Neuronal stem cell (in vitro differentiated cells): ENCODE measurements at regions not wholly inside any gene's neighbourhood (a gene's known extent, or its start where the extent isn't known, plus 50 kb on each side); places are given as distances from the start of the nearest gene placed in this dataset.
A peak's percentile ranks its signal among the peaks of the same experiment; 100 is the strongest.

Experiments used
- DNase-seq: peaks from one replicate; pipeline ENCODE4 v3.0.0-alpha.2; 2013; ENCODE audit warnings: low spot score
- H2AFZ ChIP-seq: one replicate; pipeline ENCODE4 v1.6.1; 2013; ENCODE audit warnings: mild to moderate bottlenecking, low read length, inconsistent platforms
- H2AK5ac ChIP-seq: 2 replicates; pipeline ENCODE4 v1.6.1; 2013; ENCODE audit warnings: low read depth, mild to moderate bottlenecking, inconsistent platforms, low read length, moderate library complexity, mixed read lengths
- H2BK120ac ChIP-seq: 2 replicates; pipeline ENCODE4 v1.6.1; 2013; ENCODE audit warnings: low read depth, mild to moderate bottlenecking, inconsistent platforms, low read length, moderate library complexity, mixed read lengths
- H2BK12ac ChIP-seq: one replicate; pipeline ENCODE4 v1.6.1; 2013; ENCODE audit warnings: low read length, inconsistent platforms
- H2BK15ac ChIP-seq: 2 replicates; pipeline ENCODE4 v1.6.1; 2013; ENCODE audit warnings: mild to moderate bottlenecking, low read length, inconsistent platforms, mixed read lengths
- H2BK5ac ChIP-seq: one replicate; pipeline ENCODE4 v1.6.1; 2013; ENCODE audit warnings: inconsistent platforms, mild to moderate bottlenecking, low read length, moderate library complexity
- H3K14ac ChIP-seq: one replicate; pipeline ENCODE4 v1.6.1; 2013; ENCODE audit warnings: low read length, inconsistent platforms
- H3K18ac ChIP-seq: 2 replicates; pipeline ENCODE4 v1.6.1; 2013; ENCODE audit warnings: low read length, inconsistent platforms
- H3K23ac ChIP-seq: 2 replicates; pipeline ENCODE4 v1.6.1; 2013; ENCODE audit warnings: low read depth, mild to moderate bottlenecking, mixed read lengths, low read length, inconsistent platforms; ENCODE audit not compliant: poor library complexity
- H3K27ac ChIP-seq: replicated peaks from 3 replicates; pipeline ENCODE4 v1.5.1; 2013; ENCODE audit warnings: low read length, inconsistent platforms
- H3K27me3 ChIP-seq, 3 experiments: 2 replicates each; pipeline ENCODE4 v1.6.1; 2013; ENCODE audit warnings: low read length in 3 of 3, mild to moderate bottlenecking in 2 of 3, inconsistent platforms in 1 of 3, low read depth in 1 of 3, mixed read lengths in 1 of 3, moderate library complexity in 1 of 3; ENCODE audit not compliant: control insufficient read depth in 3 of 3, insufficient read depth in 3 of 3
- H3K36me3 ChIP-seq, 2 donors: replicated peaks in 1 of 2; 2 replicates each; pipeline ENCODE4 v1.6.1; 2013; ENCODE audit warnings: low read length in 2 of 2; ENCODE audit not compliant: control insufficient read depth in 2 of 2, insufficient read depth in 2 of 2
- H3K4ac ChIP-seq: 2 replicates; pipeline ENCODE4 v1.6.1; 2013; ENCODE audit warnings: inconsistent platforms, mild to moderate bottlenecking, low read length, moderate library complexity
- H3K4me1 ChIP-seq, 2 donors: 1 replicate in 1 of 2; 2 replicates in 1 of 2; pipeline ENCODE4 v1.6.1; 2013; ENCODE audit warnings: low read length in 2 of 2, low read depth in 1 of 2; ENCODE audit not compliant: control insufficient read depth in 2 of 2, insufficient read depth in 1 of 2
- H3K4me2 ChIP-seq: one replicate; pipeline ENCODE4 v1.6.1; 2013; ENCODE audit warnings: mild to moderate bottlenecking, low read length, inconsistent platforms; ENCODE audit not compliant: insufficient read depth, poor library complexity, severe bottlenecking
- H3K4me3 ChIP-seq, 2 donors: 2 replicates each; pipeline ENCODE4 v1.5.1; 2013; ENCODE audit warnings: low read length in 2 of 2, mild to moderate bottlenecking in 2 of 2, inconsistent platforms in 1 of 2, moderate library complexity in 1 of 2
- H3K79me1 ChIP-seq: one replicate; pipeline ENCODE4 v1.6.1; 2013; ENCODE audit warnings: low read depth, mild to moderate bottlenecking, inconsistent platforms, low read length, moderate library complexity
- H3K9ac ChIP-seq: one replicate; pipeline ENCODE4 v1.6.1; 2013; ENCODE audit warnings: mild to moderate bottlenecking, low read depth, low read length, inconsistent platforms; ENCODE audit not compliant: poor library complexity
- H3K9me3 ChIP-seq, 2 donors: replicated peaks in 1 of 2; 2 replicates each; pipeline versions ENCODE3 to v1.6.1; 2013; ENCODE audit warnings: low read length in 2 of 2, mild to moderate bottlenecking in 2 of 2, inconsistent platforms in 1 of 2, low read depth in 1 of 2, mixed read lengths in 1 of 2, moderate library complexity in 1 of 2; ENCODE audit not compliant: control insufficient read depth in 2 of 2, insufficient read depth in 1 of 2
- H4K8ac ChIP-seq: one replicate; pipeline ENCODE4 v1.6.1; 2013; ENCODE audit warnings: low read depth, mild to moderate bottlenecking, inconsistent platforms, low read length, moderate library complexity
- H4K91ac ChIP-seq: one replicate; pipeline ENCODE4 v1.6.1; 2013; ENCODE audit warnings: low read length, low read depth, mild to moderate bottlenecking, inconsistent platforms; ENCODE audit not compliant: poor library complexity
- WGBS, 2 donors: extraction: QIAGEN DNeasy Blood & Tissue Kit; methylation state at CpG; one replicate each; pipeline ENCODE4 v1.1.7; 2013; ENCODE audit warnings: missing lambda C conversion rate in 2 of 2, mixed read lengths in 1 of 2; ENCODE audit not compliant: insufficient read length in 2 of 2, insufficient replicate concordance in 1 of 2; ENCODE audit errors: extremely low coverage in 2 of 2; 5-methylcytosine and 5-hydroxymethylcytosine counted together

GRCh38 chr1:58064166-58064565, 482.4 kb downstream of the OMA1 start:
- no peaks in the 10 kb centered on the region for H3K79me1 ChIP-seq
- H3K4me2 ChIP-seq = no peak overlapping the region
- H3K14ac ChIP-seq = no peak overlapping the region
- H2BK12ac ChIP-seq = no peak overlapping the region
- H2AK5ac ChIP-seq = no peak overlapping the region
- H3K23ac ChIP-seq = no peak overlapping the region
- DNase-seq = no peak
- no peak overlapping the region for H2BK15ac ChIP-seq
- peak overlapping the region; percentile 20 for H2AFZ ChIP-seq
- no peak overlapping the region for H2BK5ac ChIP-seq
- no peaks in the 10 kb centered on the region for H3K9me3 ChIP-seq
- whole genome bisulfite sequencing, 2 donors = no CpG with 5 or more reads among the region's 8 CpGs
- no peak overlapping the region for H2BK120ac ChIP-seq
- no peak overlapping the region for H3K9ac ChIP-seq
- no peak overlapping the region for H4K91ac ChIP-seq
- no peak overlapping the region for H3K27ac ChIP-seq
- peaks cover 12 to 21% of the 10 kb centered on the region in 2 donors for H3K4me1 ChIP-seq
- no peak overlapping the region for H4K8ac ChIP-seq
- H3K18ac ChIP-seq = no peak overlapping the region
- no peaks in the 10 kb centered on the region for H3K27me3 ChIP-seq
- no peak overlapping the region for H3K4ac ChIP-seq
- H3K4me3 ChIP-seq = no peak overlapping the region
- H3K36me3 ChIP-seq = no peaks in the 10 kb centered on the region

GRCh38 chr1:58063095-58063494, 483.4 kb downstream of the OMA1 start:
- Histone ChIP-seq H3K27ac (no peak overlapping the region), H4K8ac (no peak overlapping the region), H4K91ac (no peak overlapping the region), H3K4ac (no peak overlapping the region), H2BK120ac (no peak overlapping the region), H3K14ac (no peak overlapping the region), H3K4me3 (no peak overlapping the region), H3K79me1 (no peaks in the 10 kb centered on the region), H2BK15ac (no peak overlapping the region), H2BK5ac (no peak overlapping the region), H3K36me3 (no peaks in the 10 kb centered on the region), H3K9me3 (no peaks in the 10 kb centered on the region), H3K4me2 (no peak overlapping the region), H2AK5ac (no peak overlapping the region), H3K27me3 (no peaks in the 10 kb centered on the region), H3K4me1 (peaks cover 12 to 21% of the 10 kb centered on the region in 2 donors), H2AFZ (no peak overlapping the region), H2BK12ac (no peak overlapping the region), H3K9ac (no peak overlapping the region), H3K23ac (no peak overlapping the region), H3K18ac (no peak overlapping the region)
- no CpG with 5 or more reads among the region's 4 CpGs for WGBS, 2 donors
- DNase-seq = no peak

GRCh38 chr1:58062635-58063034, 483.9 kb downstream of the OMA1 start:
- no peak for DNase-seq
- Histone ChIP-seq H4K91ac (no peak overlapping the region), H2AFZ (no peak overlapping the region), H2BK12ac (no peak overlapping the region), H3K4me1 (peaks cover 12 to 21% of the 10 kb centered on the region in 2 donors), H3K14ac (no peak overlapping the region), H3K4me2 (no peak overlapping the region), H3K27ac (no peak overlapping the region), H3K27me3 (no peaks in the 10 kb centered on the region), H2BK120ac (no peak overlapping the region), H3K23ac (no peak overlapping the region), H3K4me3 (no peak overlapping the region), H3K9me3 (no peaks in the 10 kb centered on the region), H2BK15ac (no peak overlapping the region), H3K18ac (no peak overlapping the region), H4K8ac (no peak overlapping the region), H3K9ac (no peak overlapping the region), H2AK5ac (no peak overlapping the region), H2BK5ac (no peak overlapping the region), H3K4ac (no peak overlapping the region), H3K79me1 (no peaks in the 10 kb centered on the region), H3K36me3 (no peaks in the 10 kb centered on the region)
- no CpG with 5 or more reads among the region's 4 CpGs for WGBS, 2 donors

GRCh38 chr1:58060559-58061170, 485.9 kb downstream of the OMA1 start:
- no peaks in the 10 kb centered on the region for H3K79me1 ChIP-seq
- DNase-seq = no peak
- H3K4me3 ChIP-seq = no peak overlapping the region
- H3K27ac ChIP-seq = no peak overlapping the region
- no peak overlapping the region for H3K4me2 ChIP-seq
- no peak overlapping the region for H3K9ac ChIP-seq
- H3K4ac ChIP-seq = no peak overlapping the region
- H2AK5ac ChIP-seq = no peak overlapping the region
- H3K36me3 ChIP-seq = no peaks in the 10 kb centered on the region
- no peak overlapping the region for H3K18ac ChIP-seq
- H2BK120ac ChIP-seq = no peak overlapping the region
- H3K9me3 ChIP-seq = no peaks in the 10 kb centered on the region
- H3K23ac ChIP-seq = no peak overlapping the region
- H3K27me3 ChIP-seq = no peaks in the 10 kb centered on the region
- no peak overlapping the region for H2BK5ac ChIP-seq
- H3K4me1 ChIP-seq = peaks cover 7 to 19% of the 10 kb centered on the region in 2 donors
- H2BK15ac ChIP-seq = no peak overlapping the region
- H2AFZ ChIP-seq = peak overlapping the region; percentile 85
- no peak overlapping the region for H4K91ac ChIP-seq
- peak overlapping the region; percentile 17 for H2BK12ac ChIP-seq
- no peak overlapping the region for H4K8ac ChIP-seq
- no CpG with 5 or more reads among the region's 9 CpGs for WGBS, 2 donors
- H3K14ac ChIP-seq = no peak overlapping the region
